ENCODE measurements at regions not wholly inside any gene's neighbourhood (a gene's known extent, or its start where the extent isn't known, plus 50 kb on each side); places are given as distances from the start of the nearest gene placed in this dataset.

DNA sequence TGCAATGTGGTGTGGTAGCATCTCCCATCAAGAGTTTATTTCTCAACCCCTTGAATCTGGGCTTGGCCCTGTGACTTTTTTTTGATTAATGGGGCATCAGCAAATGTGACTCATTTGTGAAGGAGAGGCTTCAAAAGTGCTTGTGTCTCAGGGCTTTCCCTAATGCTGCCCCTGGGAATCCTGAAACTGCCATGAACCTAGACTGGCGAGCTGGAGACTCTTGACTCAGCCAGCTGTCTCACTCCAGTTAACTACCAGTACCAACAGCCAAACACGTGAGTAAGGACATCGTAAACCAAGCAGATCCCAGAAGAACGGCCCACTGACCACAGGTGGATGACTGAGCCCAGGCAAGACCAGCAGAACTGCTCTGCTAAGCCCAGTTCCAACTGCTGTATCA is 72.8 kb upstream of the ADTRP start:
- TF ChIP-seq, protein P1, sequence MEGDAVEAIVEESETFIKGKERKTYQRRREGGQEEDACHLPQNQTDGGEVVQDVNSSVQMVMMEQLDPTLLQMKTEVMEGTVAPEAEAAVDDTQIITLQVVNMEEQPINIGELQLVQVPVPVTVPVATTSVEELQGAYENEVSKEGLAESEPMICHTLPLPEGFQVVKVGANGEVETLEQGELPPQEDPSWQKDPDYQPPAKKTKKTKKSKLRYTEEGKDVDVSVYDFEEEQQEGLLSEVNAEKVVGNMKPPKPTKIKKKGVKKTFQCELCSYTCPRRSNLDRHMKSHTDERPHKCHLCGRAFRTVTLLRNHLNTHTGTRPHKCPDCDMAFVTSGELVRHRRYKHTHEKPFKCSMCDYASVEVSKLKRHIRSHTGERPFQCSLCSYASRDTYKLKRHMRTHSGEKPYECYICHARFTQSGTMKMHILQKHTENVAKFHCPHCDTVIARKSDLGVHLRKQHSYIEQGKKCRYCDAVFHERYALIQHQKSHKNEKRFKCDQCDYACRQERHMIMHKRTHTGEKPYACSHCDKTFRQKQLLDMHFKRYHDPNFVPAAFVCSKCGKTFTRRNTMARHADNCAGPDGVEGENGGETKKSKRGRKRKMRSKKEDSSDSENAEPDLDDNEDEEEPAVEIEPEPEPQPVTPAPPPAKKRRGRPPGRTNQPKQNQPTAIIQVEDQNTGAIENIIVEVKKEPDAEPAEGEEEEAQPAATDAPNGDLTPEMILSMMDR (conservative IDR thresholded peaks at IDR 0.05; ENCODE audit: low read length) = no peak
- no peak for TF ChIP-seq EZH2phosphoT487 (IDR thresholded peaks at IDR 0.05; ENCODE audit: borderline replicate concordance, low read depth, low read length)

Data from OCI-LY7 (cell line).